PC-3 (cell line): ENCODE measurements at regions not wholly inside any gene's neighbourhood (a gene's known extent, or its start where the extent isn't known, plus 50 kb on each side); places are given as distances from the start of the nearest gene placed in this dataset.

Source experiments
- CTCF ChIP-seq: fragments of 300-600 bp; sonication (generic); conservative IDR thresholded peaks from 2 replicates; pipeline ENCODE4 v1.5.1; 2017; ENCODE audit warnings: antibody characterized with exemption, low read depth, mild to moderate bottlenecking, low read length
- EZH2 ChIP-seq: fragments of 300-600 bp; sonication (generic); IDR thresholded peaks from one replicate; pipeline ENCODE4 v1.6.1; 2017; ENCODE audit warnings: antibody characterized with exemption, mild to moderate bottlenecking, low read length; ENCODE audit not compliant: unreplicated experiment
- EZH2phosphoT487 ChIP-seq: fragments of 300-600 bp; sonication (generic); IDR thresholded peaks from 2 replicates; pipeline ENCODE4 v1.6.1; 2018; ENCODE audit warnings: mild to moderate bottlenecking, antibody characterized with exemption, low read length, borderline replicate concordance

- TF ChIP-seq EZH2, result no peak
- TF ChIP-seq CTCF, result no peak
- TF ChIP-seq EZH2phosphoT487, result no peak
These were observed 306.5 kb downstream of the KCTD12 start for GRCh38 chr13:76579701-76580100.
